ENCODE measurements at regions not wholly inside any gene's neighbourhood (a gene's known extent, or its start where the extent isn't known, plus 50 kb on each side); places are given as distances from the start of the nearest gene placed in this dataset.
"Not testable (repeated sequence)": the region's sequence is repeated elsewhere in the genome, so short reads cannot be mapped to it uniquely, and the experiment has no call there.

DNA sequence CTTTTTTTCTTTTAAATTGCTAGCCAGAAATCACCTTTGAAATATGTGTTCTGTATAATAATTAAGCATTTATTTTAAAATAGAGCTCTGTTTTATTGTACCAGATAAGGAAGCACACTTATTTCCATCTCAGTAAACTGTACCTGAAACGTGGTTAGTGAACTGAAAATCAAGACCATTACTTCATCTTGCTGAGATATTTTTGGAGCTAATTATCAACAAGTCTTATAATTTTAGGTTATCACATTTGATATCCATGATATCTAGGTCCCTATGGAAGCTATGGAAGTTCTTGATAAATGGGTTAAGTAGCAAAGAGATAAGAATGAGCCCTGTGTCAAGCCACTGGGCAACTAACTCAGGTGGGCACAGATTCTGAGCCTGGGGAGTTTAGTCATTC is 187.2 kb downstream of the NFKBIZ start:
- DNase-seq (ENCODE audit: low read depth), result no peak

DNA sequence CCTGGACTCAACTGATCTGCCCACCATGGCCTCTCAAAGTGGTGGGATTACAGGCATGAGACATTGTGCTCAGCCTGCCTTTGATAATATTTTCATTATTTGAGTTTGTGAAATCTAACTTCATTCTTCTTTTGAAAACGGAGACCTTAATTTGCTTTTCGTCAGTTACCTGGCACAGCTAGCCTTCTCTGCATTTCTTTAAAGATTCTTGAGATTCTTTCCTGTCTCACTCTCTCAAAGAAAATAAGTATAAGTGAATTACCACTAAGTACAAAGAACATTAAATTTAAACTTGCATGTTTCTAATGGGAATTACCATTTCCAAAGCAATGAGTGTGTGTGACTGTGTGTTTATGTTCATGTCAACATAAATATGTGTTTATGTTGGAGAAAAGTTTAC is 187.9 kb downstream of the NFKBIZ start:
- no peak for DNase-seq (ENCODE audit: low read depth)

DNA sequence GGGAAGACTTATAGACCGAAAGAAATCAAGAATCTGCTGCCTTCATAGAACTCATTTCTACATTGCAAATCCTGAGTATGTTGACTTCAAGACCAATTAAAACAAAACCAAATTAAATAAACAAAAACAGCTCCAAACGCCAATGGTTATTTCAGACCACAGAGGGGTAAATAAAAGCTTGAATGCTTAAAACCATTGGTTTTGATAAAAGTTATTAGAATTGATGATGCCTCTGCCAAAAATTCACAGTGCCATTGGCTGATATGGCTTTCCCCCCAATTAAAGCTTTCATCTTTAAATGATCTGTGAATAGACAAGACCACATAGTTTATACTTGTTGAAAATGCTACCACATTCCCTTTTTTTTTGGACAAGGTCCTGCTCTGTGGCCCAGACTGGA is 188.5 kb downstream of the NFKBIZ start:
- DNase-seq (ENCODE audit: low read depth), result no peak

DNA sequence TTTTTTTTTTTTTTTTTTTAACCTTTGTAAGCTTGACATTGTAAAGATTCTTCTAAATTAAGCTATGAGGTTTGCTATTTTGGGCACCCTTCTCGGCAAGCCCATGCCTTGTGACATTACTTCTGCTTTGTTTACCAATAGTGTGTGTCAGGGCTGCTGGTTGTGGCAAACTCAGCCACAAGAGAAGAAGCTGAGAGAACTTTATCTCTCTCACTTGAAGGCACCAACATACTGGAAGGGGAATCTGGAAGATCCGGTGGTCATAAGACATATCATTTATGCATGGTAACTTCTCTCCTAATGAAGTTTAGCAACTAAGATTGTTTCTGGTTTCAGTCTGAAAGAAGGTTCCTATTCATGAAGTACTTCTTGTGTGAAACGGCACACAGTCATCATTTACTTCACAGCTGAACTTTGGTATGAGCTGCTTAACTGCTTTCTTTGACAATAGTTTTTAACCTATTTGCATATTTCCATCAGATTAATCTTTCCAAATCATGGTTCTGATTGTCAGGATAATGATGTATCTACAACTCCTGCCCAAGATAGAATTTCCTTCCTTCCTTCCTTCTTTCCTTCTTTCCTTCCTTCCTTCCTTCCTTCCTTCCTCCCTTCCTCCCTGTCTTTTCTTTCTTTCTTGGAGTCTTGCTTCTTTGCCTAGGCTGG is 189.3 kb downstream of the NFKBIZ start:
- no peak for DNase-seq (ENCODE audit: low read depth)

DNA sequence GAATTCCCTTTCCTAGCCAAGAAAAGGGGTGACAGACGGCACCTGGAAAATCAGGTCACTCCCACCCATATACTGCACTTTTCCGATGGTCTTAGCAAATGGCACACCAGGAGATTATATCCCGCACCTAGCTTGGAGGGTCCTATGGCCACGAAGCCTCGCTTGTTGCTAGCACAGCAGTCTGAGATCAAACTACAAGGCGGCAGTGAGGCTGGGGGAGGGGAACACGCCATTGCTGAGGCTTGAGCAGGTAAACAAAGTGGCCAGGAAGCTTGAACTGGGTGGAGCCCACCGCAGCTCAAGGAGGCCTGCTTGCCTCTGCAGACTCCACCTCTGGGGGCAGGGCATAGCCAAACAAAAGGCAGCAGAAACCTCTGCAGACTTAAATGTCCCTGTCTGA is 190.8 kb downstream of the NFKBIZ start:
- DNase-seq (ENCODE audit: low read depth), result not testable (repeated sequence)

DNA sequence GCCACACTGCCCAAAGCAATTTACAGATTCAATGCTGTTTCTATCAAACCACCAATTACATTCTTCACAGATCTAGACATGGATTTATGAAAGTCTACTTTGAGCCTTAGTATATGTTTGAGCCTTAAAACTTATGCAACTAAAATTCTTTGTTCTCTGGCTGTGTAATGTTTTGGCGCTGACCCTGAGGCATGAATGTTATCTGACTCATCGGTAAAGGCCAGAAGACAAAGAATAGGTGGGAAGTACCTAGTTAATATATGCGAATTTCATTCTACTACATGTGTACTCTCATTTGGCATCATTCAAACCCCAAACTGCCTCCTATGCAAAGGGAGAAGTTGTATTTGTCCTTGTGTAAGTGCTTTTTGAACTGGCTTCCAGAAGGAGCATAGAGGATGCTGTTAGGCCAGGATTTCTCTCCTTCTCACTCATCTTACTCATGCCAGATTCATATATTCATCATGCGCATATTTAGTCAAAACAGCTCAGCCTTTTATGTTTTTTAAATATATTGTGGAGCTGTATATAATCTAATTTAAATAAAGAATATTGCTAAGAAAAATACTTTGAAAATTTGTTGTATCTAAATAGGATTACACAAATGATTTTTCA is 204.2 kb downstream of the NFKBIZ start:
- no peak for DNase-seq (ENCODE audit: low read depth)

DNA sequence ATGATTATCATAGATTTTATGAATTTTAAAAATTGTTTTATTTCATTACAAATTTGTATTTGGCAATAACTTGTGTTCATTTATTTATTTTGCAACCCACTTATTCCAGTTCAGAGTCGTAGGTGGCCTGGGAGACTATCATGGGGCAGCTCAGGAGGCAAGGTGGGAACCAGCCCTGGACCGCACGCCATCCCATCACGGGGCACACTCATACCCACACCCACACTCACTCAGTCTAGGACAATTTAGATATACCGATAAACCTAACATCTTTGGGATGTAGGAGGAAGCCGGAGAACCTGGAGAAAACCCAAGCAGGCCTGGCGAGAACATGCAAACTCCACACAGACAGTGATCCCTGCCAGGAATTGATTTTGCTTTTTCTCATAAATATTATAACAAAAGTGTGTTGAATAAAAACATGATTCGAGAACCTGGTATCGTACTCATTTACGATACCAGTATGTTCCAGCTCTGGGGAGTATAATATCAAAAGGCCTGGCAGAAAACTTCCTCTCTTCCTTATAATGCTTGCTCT is 205.3 kb downstream of the NFKBIZ start:
- no peak for DNase-seq (ENCODE audit: low read depth)

DNA sequence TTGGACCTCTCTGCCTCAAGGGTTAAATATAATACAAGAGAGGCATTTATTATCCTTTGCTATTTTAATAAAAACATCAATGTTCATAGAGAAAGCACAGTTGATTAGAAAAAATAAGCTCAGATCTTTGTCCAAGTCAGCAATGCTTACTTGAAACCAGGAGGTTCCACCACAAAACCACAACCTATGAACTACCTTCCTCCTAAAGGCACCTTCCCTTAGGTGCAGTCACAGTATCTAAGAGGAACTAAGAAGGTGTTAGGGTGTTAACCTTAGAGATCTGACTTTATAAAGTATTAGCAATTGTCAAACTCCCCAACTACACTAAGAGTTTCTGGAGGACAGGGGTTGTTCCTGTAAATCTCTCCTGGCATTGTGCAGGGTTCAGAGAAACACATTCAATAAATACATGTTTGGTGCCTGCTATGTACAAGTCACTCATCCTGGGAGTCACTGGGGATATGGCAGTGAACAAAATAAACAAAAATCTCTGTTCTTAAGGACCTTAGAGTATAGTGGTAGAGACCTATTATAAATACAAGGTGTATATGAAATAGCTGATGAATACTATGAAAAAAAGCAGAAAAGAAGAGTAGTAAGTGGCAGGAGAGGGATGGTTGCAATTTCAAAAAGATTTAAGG is 208.6 kb downstream of the NFKBIZ start:
- DNase-seq (ENCODE audit: low read depth), result peak; percentile 2

DNA sequence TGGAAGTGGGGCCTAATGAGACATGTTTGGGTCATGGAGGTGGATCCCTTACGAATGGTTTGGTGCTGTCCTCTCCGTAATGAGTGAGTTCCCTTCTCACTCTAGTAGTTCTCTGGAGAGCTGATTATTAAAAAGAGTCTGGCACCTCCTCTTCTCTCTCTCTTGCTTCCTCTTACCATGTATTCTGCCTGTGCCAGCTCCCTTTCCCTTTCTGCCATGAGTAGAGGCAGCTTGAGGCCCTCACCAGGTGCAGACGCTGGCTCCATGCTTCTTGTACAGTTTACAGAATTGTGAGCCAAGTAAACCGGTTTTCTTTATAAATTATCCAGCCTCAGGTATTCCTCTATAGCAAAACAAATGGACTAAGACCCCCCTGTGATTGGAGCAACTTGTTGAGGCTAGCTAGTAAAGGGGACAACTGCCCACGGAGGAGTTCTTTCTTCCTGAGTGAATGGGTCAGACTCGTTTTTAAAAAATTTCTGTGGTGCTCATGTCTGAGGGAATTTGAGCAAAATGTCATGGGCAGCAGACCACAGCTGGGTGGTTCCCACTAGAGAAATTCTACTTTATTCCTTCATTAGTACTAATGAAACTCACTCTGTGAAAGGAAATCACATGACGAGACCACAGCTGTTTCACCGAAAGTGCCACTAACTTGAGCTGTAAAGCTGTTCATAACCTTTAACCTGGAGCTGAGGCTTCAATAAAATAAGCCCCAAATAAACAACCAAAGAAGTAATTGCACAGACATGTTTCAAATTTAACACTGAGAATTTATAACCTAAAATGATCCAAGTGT is 210.0 kb downstream of the NFKBIZ start:
- no peak for DNase-seq (ENCODE audit: low read depth)

DNA sequence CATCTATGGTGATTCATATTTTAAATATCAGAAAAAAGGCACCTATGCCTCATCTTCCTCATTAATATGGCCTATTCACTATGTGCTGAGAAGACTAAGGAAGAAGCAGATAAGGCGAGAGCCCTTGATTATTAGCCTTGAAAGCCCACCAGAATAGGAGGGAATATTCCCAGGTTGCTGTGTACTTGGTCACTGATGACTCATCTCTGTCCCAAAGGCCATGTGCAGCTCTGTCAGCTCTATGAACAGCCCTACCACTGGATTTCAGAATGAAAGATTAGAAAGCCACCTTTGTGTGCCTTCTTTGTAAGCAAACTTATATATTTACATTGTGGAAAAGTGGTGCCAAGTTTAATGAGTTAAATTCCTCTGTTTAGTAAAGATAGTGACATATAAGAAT is 211.5 kb downstream of the NFKBIZ start:
- no peak for DNase-seq (ENCODE audit: low read depth)

DNA sequence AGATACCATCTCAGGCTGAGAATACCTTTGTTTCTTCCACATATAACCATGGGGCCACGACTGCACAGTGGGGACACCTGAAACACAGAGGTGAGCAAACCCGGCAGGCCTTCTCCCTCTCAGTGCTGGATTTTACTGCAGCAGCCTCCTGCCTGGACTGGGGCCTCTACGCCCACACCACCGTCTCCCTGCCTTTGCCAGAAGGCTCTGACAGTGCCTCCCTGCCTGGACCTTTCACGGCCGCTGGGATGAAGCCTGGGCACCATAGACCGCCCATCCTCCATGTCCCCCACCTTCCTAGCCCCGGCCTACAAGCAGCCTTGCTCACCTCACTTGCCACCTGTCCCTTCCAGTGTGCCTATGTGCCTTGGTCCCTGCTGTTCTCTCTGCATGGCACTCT is 214.3 kb downstream of the NFKBIZ start:
- DNase-seq (ENCODE audit: low read depth), result no peak

DNA sequence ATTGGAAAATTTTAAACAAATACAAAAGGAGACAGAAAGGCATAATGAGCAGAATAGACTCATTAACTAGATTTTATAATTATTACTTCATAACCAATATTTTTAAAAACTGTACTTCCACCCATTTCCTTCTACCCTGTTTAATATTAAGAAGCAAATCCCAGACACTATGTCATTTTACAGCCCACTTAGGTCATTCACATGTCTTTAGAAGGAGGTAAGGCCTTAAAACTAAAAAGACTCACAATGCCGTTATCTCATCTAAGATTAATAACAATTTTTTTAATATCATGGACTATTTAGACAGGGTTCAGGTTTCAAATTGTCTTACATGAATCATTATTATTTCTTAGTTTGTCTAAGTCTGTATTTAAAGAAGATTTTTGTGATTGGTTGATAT is 217.2 kb downstream of the NFKBIZ start:
- DNase-seq (ENCODE audit: low read depth), result no peak

DNA sequence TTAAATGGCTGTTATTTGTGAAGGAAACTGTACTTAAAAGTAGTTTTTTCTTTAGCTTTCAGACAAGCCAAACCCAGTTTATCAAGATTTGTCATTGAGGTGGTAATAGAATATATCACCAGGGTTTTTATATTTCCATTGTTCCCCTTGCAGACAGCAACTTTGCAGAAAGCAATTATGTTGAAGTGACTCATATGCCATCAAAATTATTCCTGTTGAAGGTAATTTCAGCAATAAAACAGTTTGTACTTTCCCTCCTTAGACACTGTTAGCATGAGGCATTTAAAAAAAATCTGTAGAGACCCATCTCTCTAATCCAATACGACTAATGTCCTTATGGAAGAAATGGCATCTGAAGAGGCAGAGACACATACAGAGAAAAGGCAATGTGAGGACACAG is 219.0 kb downstream of the NFKBIZ start:
- DNase-seq (ENCODE audit: low read depth), result no peak

DNA sequence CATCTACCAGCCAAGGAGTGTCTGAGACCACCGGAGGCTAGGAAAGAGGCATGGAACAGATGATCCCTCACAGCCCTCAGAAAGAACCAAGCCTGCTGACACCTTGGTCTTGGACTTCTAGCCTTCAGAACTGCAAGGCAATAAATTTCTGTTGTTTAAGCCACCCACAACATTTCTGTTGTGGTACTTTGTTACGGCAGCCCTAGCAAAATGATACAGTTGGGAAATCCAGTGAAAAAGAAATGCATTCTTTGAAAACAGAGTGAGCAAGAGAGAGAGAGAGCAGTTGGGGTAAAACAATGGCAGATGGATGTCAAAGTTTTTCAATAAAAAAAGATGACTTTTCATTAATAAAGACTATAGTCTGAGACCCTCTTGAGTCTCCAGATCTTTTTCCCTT is 219.4 kb downstream of the NFKBIZ start:
- DNase-seq (ENCODE audit: low read depth), result no peak

DNA sequence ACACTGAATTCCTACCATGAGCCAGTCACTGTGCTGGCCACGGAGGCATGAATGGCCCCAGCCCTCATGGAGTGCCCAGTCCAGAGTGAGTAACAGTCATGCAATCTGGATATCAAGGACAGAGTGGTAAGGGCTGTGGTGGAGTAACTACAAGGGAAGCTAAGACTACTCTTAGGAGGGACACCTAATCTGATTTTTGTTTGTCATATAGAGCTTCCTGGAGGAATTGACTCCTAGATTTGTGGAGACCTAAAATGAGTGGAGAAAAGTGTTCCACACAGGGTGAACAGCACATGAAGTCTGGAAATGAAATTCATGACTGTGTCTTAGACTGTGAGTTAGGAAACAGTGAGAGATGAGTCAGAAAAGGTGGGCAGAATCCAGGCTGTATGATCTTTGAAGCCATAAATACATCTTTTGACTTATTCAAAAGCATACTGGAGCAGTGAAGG is 219.9 kb downstream of the NFKBIZ start:
- no peak for DNase-seq (ENCODE audit: low read depth)

DNA sequence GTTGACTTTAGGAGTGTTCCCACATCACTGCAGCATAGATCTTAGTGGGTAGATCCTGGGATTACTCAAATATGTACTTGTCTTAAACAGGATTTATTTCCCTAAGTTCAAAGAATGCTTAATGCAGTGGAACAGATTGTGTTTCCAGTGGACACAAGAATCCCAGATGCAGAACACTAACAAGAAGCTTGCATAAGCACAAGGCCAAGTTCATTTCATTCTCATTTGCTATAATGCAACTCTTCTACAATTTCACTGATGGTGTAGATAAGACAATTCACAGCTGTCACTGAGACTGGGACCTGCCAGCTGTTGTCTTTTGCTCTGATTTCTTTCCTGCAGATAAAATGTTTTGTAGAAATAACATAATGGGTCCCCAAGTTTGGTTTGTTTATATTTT is 225.6 kb downstream of the NFKBIZ start:
- DNase-seq (ENCODE audit: low read depth), result no peak

DNA sequence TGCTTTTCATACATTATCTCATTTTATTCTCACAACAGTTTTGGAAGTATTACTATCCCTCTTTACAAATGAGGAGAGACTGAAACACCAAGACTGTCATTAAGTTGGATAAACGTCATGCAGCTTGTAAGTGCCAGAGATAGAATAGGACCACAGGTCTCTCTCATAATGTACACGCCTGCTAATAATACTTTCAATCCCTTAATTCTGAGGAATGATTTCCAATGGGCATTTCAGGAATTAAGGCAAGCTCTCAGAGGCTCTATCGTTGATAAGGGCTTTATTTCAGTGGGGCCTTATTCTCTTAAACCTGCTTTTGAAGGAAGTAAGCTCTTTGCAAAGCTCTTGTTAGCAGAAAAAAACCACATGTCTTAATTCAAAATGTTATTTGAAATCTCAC is 229.1 kb downstream of the NFKBIZ start:
- no peak for DNase-seq (ENCODE audit: low read depth)

DNA sequence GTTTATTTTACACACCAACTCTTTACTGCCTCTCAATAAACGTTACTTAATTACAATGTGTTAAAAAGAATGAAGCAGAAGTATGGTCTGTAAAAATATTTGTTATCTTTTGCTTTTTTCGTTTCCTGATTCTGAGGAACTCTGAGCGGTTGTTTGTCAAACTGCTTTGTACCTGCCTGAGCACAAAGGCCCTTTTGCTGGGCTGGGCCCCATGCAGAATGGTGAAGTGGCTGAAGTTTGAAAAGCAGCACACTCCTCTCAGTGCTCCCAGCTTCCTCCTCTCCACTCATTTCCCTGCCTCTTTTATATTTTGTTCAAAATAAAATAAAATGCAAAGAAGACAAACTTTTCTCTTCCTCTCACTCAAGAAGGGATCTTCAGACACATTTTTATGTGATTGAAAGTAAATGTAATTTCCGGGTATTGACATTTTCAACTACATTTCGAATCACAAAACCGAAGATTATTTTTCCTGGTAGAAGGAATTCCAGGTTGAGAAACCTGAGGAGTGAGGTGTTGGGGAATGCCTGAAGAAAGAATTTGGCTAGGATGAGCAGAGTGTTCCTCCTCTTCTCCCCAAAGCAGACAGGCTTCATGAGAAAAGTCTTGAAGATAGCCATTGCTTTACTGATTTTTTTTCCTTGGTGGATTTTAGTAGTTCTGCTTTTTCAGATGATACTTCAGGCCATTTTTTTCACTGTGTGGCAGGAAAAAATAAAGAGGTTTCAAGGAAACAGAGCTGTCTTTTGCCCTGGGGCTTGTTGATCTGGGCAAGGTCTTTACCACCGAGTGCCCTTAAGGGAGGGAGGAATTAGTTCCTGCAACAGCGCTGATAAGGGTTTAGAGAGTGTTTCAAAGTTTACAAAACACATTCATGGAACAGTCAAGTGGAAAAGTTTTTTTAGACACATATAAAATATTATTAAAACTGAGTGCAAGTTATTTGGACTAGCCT is 229.8 kb downstream of the NFKBIZ start:
- DNase-seq (ENCODE audit: low read depth), result no peak

DNA sequence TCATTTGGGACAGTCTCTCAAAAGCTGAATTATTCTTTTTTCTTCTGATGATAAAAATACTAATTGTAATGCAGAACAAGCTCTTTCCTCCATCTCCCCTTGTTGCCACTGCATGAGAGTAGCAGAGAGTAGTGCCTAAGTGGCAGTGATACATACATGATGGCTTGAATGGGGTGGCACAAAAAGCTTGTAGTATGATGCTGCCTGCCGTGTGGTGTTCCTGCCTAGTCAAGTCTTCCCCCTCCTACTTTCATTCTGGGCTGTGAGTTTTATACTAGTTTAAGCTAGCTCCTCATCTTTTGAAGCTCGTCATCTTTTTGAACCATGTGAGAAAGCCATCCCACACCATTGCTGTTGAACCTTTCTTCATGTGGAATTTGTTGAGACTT is 230.5 kb downstream of the NFKBIZ start:
- DNase-seq (ENCODE audit: low read depth), result no peak

DNA sequence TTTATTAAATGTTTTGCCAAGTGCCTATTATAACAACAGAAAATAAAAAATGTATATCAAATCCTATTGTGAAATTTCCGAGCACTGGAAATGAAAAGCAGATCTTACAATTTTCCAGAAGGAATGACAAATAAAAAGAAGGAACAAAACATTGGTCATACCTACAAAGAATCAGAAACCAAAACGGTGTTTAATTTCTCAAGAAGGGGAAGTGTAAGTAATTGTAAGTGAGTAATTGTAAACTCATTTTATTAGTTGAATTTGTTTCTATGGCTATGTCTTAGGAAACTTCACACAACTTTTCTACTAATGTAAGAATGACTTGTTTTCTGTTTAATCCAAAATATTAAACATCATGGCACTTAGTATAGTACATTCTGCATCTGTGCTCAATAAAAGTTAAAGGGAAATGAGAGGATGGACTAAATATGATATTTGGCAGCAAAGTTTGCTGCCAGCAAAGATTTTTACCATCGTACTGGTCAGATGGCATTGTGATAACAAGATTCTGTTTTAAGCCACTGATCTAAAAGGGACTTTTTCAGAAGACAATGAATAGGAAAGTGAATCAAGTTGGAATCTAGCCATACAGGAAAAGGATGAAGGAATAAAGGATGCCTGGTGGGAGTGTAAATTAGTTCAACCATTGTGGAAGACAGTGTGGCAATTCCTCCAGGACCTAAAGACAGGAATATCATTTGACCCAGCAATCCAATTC is 232.4 kb downstream of the NFKBIZ start:
- DNase-seq (ENCODE audit: low read depth), result no peak

DNA sequence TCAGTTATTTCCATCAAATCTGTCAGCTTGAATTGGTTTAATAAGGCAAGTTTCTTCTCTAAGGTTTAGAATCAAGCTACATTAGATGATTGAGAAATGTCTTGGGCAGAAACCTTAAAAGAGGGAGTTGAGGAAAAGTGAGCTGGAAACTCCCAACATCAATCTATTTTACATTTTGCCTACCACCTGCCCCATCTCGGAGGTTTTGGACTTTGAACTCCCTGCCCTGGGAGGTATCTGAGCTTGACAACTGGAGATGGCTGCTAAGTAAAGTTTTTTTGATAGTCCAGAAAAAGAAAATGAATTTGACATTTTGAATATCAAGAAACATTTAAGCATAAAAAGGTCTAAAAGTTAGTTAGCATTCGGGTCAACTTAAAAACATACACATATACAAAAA is 234.2 kb downstream of the NFKBIZ start:
- no peak for DNase-seq (ENCODE audit: low read depth)

Measured in T-helper 22 cell (primary cell).